ENCODE measurements at regions not wholly inside any gene's neighbourhood (a gene's known extent, or its start where the extent isn't known, plus 50 kb on each side); places are given as distances from the start of the nearest gene placed in this dataset.

DNA sequence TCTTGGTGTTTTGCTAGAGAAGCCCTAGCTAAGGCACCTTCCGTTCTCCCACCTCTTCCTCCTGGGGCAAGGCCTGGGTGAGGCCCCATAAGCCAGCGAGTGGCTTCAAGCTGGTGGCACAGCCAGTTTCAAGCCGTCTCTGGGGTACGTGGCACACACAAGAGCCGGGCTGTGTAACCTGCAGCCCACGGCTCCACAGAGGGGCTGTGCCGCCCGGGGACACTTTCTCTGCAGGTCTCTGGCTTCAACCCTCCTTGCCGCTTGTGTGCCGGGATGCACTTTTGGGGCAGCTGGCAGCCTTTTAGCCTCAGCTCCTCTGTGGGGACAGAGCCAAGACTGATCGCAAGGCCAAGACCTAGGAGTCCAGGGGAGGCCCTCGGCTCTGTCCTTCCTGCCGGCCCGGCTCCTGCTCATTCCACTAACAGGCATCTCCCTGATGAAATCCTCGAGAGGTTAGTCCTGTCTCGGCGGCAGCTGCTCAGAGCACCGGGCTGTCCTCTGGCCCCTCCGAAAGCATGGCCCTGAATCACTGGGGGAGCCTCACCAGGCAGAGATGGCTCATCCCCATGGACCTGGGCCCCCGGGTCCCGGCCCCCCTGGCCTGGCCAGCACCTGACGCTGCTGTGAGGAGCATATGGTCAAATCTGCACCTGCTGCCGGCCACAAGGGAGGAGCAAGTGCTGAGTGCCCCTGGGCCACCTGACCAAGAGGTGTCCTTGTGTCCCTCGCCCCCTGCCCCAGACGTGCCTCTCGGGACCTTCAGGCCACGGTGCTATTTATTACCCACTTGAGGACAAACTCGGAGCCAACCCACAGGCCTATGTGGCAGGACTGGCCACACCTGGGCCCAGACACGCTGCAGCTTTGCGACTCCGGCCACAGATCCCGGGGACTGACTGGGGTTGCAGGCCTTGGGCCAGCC is 98.5 kb downstream of the METRNL start:
- H3K36me3 ChIP-seq (ENCODE audit: low read depth, missing control alignments), result no peaks in the 10 kb centered on the region

DNA sequence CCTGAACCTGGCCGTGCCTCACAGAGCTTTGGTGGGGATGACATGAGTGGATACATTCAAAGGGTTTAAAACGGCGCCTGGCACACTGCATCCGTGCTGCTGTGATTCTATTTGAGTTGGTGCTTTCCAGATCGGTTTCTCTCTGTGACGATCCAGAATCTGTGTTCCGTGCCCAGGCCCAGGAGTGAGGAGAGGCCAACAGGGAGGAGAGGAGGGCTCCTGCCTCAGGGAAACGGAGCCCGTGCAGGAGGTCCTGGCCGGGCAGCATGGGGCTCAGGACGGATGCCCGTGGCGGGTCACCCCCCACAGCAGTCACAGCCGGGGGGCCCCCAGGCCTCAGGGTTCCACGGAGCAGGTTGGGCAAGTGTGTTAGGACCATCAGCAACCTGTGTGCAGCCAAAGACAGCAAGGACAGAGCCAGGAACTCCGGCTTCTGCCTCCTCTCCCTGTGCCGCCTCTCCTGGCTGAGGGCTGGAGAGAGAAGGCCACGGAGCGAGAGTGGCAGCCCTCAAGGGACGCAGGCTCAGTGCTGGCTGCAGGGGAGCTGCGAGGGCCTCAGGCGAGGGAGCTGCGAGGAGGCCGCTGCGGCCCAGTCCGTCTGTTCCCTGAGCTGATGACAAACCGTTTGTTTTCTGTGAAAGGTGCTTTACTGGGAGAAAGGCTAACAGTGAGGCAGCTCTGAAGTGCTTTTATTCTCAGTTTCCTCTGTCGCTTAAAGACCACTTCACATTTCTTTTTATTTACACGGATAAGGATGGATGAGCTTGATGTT is 99.3 kb downstream of the METRNL start:
- Histone ChIP-seq H3K27ac (no peak overlapping the region), H3K4me3 (no peak overlapping the region), H3K36me3 (ENCODE audit: low read depth, missing control alignments) (no peaks in the 10 kb centered on the region), H3K27me3 (no peaks in the 10 kb centered on the region), H3K9me3 (no peaks in the 10 kb centered on the region), H3K4me1 (peaks cover 2% of the 10 kb centered on the region)
- 56 to 70% methylated on average over 24 to 29 of the region's 29 CpGs for WGBS, 2 donors
- TF ChIP-seq POLR2A (IDR thresholded peaks at IDR 0.05) (no peak), CTCF (IDR thresholded peaks at IDR 0.05) (no peak)
- DNase-seq, result no peak
- intact Hi-C loops (cut with DNase I; ENCODE audit: low total_unique reads), result no loop called here

More for the DNA sequence above, 98.5 kb downstream of the METRNL start:
- H3K27me3 ChIP-seq, result no peaks in the 10 kb centered on the region
- no peak overlapping the region for H3K4me3 ChIP-seq
- WGBS, 2 donors, result 86 to 91% methylated on average over 30 to 32 of the region's 32 CpGs
- H3K4me1 ChIP-seq, result peaks cover 2% of the 10 kb centered on the region
- intact Hi-C loops (cut with DNase I; ENCODE audit: low total_unique reads), result no loop called here
- H3K9me3 ChIP-seq, result no peaks in the 10 kb centered on the region
- TF ChIP-seq POLR2A (IDR thresholded peaks at IDR 0.05) (no peak), CTCF (IDR thresholded peaks at IDR 0.05) (no peak)
- DNase-seq, result no peak
- H3K27ac ChIP-seq, result no peak overlapping the region

GRCh38 chr17:83179374-83179773 is 100.0 kb downstream of the METRNL start:
- no peak for TF ChIP-seq POLR2A (IDR thresholded peaks at IDR 0.05)
- no peak for TF ChIP-seq CTCF (IDR thresholded peaks at IDR 0.05)
- Histone ChIP-seq H3K9me3 (no peaks in the 10 kb centered on the region), H3K27me3 (no peaks in the 10 kb centered on the region), H3K4me3 (no peak overlapping the region), H3K4me1 (peaks cover 6% of the 10 kb centered on the region), H3K27ac (no peak overlapping the region), H3K36me3 (ENCODE audit: low read depth, missing control alignments) (no peaks in the 10 kb centered on the region)
- DNase-seq, result no peak
- intact Hi-C loops (cut with DNase I; ENCODE audit: low total_unique reads), result no loop called here
- WGBS, 2 donors, result 75 to 78% methylated on average over 12 of the region's 12 CpGs

GRCh38 chr17:83179811-83180210 is 100.4 kb downstream of the METRNL start:
- intact Hi-C loops (cut with DNase I; ENCODE audit: low total_unique reads), result no loop called here
- Histone ChIP-seq H3K27ac (no peak overlapping the region), H3K27me3 (no peaks in the 10 kb centered on the region), H3K9me3 (no peaks in the 10 kb centered on the region), H3K4me3 (no peak overlapping the region), H3K36me3 (ENCODE audit: low read depth, missing control alignments) (no peaks in the 10 kb centered on the region), H3K4me1 (peaks cover 6% of the 10 kb centered on the region)
- DNase-seq, result no peak
- 89 to 90% methylated on average over 9 of the region's 9 CpGs for WGBS, 2 donors
- TF ChIP-seq POLR2A (IDR thresholded peaks at IDR 0.05), result no peak
- TF ChIP-seq CTCF (IDR thresholded peaks at IDR 0.05), result no peak
